ENCODE measurements at regions not wholly inside any gene's neighbourhood (a gene's known extent, or its start where the extent isn't known, plus 50 kb on each side); places are given as distances from the start of the nearest gene placed in this dataset.
"Not testable (repeated sequence)": the region's sequence is repeated elsewhere in the genome, so short reads cannot be mapped to it uniquely, and the experiment has no call there.

DNA sequence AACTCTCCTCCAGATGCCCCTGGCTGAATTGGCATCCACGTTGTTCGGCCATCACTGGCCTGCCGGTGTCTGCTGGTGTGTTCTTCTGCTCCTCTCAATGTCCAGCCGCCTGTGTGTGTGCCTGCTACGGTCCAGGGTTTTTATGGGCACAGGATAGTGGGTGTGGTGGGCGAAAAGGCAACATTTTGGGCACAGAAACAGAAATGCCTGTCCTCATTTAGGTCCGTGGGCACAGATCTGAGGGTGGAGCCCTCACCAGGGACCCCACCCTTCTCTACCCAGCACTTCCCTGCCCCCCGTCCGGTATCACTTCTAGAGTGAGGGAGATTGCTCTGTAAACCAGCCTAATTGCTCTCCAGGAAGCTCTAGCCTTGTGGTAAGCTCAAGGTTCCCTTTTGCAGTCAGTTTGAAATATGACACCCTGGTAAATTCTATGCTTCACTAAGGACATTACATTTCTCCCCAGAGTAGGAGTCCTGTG is 410.1 kb downstream of the MAT2B start:
- H3K27me3 Mint-ChIP-seq, result no peaks in the 10 kb centered on the region
- intact Hi-C loops (cut with micrococcal nuclease), result no loop called here
- DNase-seq, result no peak
- peaks cover 4% of the 10 kb centered on the region for H3K9me3 Mint-ChIP-seq
- H3K4me1 Mint-ChIP-seq (ENCODE audit: low read depth), result no peaks in the 10 kb centered on the region
- no peaks in the 10 kb centered on the region for H3K36me3 Mint-ChIP-seq
- H3K27ac Mint-ChIP-seq, result no peak overlapping the region
- ChIA-PET CTCF (no interaction called here), POLR2A (no interaction called here)
- H3K4me3 Mint-ChIP-seq, result no peak overlapping the region

DNA sequence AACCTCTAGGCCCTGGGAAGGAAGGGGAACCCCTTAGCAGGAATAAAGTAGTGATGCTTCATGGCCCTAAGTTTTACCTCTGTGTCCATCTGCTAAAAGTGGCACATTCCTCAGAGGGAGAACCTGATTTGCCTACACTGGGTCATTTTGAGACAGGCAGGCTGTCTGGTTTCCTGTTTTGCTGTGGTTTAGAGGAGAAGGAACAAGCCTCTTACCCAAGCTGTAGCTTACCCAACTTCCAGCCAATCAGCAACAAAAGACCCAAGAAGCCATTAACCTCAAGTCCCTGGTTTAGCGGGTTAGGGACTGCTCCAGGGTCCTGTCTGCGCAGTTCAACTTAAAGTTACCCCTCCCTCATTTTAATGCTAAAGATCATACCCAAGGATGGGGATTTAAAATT is 411.0 kb downstream of the MAT2B start:
- Mint-ChIP-seq H3K4me1 (ENCODE audit: low read depth) (no peaks in the 10 kb centered on the region), H3K4me3 (no peak overlapping the region), H3K27ac (no peak overlapping the region), H3K9me3 (peaks cover 7% of the 10 kb centered on the region), H3K27me3 (no peaks in the 10 kb centered on the region), H3K36me3 (no peaks in the 10 kb centered on the region)
- intact Hi-C loops (cut with micrococcal nuclease), result no loop called here
- ChIA-PET POLR2A (no interaction called here), CTCF (no interaction called here)
- DNase-seq, result no peak

DNA sequence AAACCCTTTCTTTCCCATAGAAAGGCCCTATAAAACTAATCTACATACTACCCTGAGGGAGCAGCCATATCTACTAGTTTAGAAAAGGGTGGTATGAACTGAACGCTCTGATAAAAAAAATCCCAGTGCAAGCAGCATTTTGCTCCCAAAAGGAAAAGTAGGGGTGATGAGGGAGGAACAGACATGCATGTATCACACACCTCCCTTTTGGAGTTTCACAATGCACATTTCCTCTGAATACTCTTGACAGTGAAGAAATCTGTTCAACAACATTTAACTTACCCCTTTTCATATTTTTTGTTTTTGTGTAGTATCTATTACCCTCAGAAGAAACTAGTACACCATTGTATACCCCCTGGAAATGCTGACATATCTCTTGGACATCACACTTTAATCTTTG is 411.4 kb downstream of the MAT2B start:
- Mint-ChIP-seq H3K9me3 (peaks cover 7% of the 10 kb centered on the region), H3K4me1 (ENCODE audit: low read depth) (no peaks in the 10 kb centered on the region), H3K36me3 (no peaks in the 10 kb centered on the region), H3K4me3 (no peak overlapping the region), H3K27ac (no peak overlapping the region), H3K27me3 (no peaks in the 10 kb centered on the region)
- POLR2A ChIA-PET, result no interaction called here
- CTCF ChIA-PET, result no interaction called here
- intact Hi-C loops (cut with micrococcal nuclease), result no loop called here
- no peak for DNase-seq

DNA sequence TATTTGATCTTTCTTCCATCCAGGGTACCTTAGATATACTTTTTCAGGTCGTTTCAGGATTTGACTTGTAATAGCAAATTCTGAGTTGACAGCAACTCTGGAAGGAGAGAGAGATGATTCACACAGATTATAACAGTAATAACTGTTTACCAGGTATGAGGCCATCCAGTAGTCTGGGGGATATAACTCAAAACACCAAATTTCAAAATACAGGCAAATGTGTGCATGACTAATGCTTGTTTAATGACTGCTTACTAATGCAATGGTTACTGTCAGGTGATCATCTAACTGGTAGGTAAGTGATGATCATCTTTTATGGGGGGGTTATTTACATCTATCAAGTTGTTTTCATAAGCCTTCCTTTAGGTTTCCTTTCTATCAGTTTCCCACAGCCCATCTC is 412.3 kb downstream of the MAT2B start:
- ChIA-PET POLR2A (no interaction called here), CTCF (no interaction called here)
- H3K36me3 Mint-ChIP-seq, result no peaks in the 10 kb centered on the region
- DNase-seq, result no peak
- no peaks in the 10 kb centered on the region for H3K4me1 Mint-ChIP-seq (ENCODE audit: low read depth)
- no peak overlapping the region for H3K4me3 Mint-ChIP-seq
- H3K27me3 Mint-ChIP-seq, result no peaks in the 10 kb centered on the region
- H3K27ac Mint-ChIP-seq, result no peak overlapping the region
- peaks cover 7% of the 10 kb centered on the region for H3K9me3 Mint-ChIP-seq
- intact Hi-C loops (cut with micrococcal nuclease), result no loop called here

DNA sequence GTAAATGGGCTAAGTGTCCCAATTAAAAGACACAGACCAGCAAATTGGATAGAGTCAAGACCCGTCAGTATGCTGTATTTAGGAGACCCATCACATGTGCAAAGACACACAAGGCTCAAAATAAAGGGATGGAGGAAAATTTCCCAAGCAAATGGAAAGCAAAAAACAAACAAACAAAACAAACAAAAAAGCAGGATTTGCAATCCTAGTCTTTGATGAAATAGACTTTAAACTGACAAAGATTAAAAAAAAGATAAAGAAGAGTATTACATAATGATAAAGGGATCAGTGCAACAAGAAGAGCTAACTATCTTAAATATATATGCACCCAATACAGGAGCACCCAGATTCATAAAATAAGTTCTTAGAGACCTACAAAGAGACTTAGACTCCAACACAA is 429.6 kb downstream of the MAT2B start:
- intact Hi-C loops (cut with micrococcal nuclease); H3K27me3 Mint-ChIP-seq; H3K4me1 Mint-ChIP-seq (ENCODE audit: low read depth); H3K4me3 Mint-ChIP-seq; POLR2A ChIA-PET; H3K9me3 Mint-ChIP-seq; DNase-seq; H3K36me3 Mint-ChIP-seq; CTCF ChIA-PET; H3K27ac Mint-ChIP-seq: not testable (repeated sequence)

DNA sequence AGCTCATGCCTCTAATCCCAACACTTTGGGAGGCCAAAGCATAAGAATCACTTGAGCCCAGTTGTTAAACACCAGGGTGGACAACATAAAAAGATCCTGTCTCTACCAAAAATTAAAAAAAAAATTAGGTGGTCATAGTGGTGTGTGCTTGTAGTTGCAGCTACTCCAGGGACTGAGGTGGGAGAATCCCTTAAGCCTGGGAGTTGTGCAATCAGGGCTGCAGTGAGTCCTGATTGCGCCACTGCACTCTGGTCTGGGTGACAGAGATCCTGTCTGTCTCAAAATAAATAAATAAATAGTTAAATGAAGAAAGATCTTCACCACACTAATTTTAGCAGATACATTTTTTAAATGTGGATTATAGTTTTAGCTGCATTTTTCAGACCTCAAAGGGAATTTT is 433.2 kb downstream of the MAT2B start:
- no peak overlapping the region for H3K27ac Mint-ChIP-seq
- H3K4me1 Mint-ChIP-seq (ENCODE audit: low read depth), result no peaks in the 10 kb centered on the region
- POLR2A ChIA-PET, result no interaction called here
- CTCF ChIA-PET, result no interaction called here
- no peaks in the 10 kb centered on the region for H3K36me3 Mint-ChIP-seq
- peaks cover 4% of the 10 kb centered on the region for H3K9me3 Mint-ChIP-seq
- no peak for DNase-seq
- no peak overlapping the region for H3K4me3 Mint-ChIP-seq
- no peaks in the 10 kb centered on the region for H3K27me3 Mint-ChIP-seq
- intact Hi-C loops (cut with micrococcal nuclease), result no loop called here

DNA sequence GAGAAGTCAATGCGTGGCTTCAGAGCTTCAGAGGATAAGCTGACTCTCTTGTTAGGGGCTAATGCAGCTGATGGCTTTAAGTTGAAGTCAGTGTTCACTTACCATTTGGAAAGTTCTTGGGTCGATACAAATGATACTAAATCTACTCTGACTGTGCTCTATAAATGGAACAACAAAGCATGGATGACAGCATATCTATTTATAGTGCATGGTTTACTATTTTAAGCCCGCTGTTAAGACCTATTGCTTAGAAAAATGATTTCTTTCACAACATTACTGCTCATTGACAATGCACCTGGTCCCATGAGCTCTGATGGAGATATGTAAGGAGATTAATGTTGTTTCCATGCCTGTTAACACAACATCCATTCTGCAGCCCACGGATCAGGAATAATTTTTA is 435.7 kb downstream of the MAT2B start:
- no peaks in the 10 kb centered on the region for H3K36me3 Mint-ChIP-seq
- H3K27me3 Mint-ChIP-seq, result no peaks in the 10 kb centered on the region
- intact Hi-C loops (cut with micrococcal nuclease), result no loop called here
- POLR2A ChIA-PET, result no interaction called here
- no peak for DNase-seq
- no peaks in the 10 kb centered on the region for H3K4me1 Mint-ChIP-seq (ENCODE audit: low read depth)
- CTCF ChIA-PET, result no interaction called here
- H3K27ac Mint-ChIP-seq, result no peak overlapping the region
- H3K9me3 Mint-ChIP-seq, result no peaks in the 10 kb centered on the region
- no peak overlapping the region for H3K4me3 Mint-ChIP-seq

DNA sequence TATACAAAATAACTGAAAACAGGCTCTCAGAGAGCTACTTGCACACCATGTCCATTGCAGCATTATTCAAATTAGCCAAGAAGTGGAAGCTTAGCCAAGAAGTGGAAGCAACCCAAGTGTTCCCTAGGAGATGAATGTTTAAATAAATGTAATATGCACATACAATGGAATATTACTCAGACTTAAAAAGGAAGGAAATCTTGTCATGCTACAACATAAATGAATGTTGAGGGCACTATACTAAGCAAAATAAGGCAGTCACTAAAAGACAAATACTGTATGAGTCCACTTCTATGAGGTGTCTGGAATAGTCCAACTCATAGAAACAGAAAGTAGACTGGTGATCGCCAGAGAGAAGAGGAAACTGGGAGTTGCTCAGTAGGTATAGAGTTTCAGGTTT is 438.1 kb downstream of the MAT2B start:
- no peaks in the 10 kb centered on the region for H3K36me3 Mint-ChIP-seq
- POLR2A ChIA-PET, result no interaction called here
- H3K4me1 Mint-ChIP-seq (ENCODE audit: low read depth), result no peaks in the 10 kb centered on the region
- intact Hi-C loops (cut with micrococcal nuclease), result no loop called here
- DNase-seq, result no peak
- H3K27me3 Mint-ChIP-seq, result no peaks in the 10 kb centered on the region
- no peak overlapping the region for H3K4me3 Mint-ChIP-seq
- no peaks in the 10 kb centered on the region for H3K9me3 Mint-ChIP-seq
- no peak overlapping the region for H3K27ac Mint-ChIP-seq
- CTCF ChIA-PET, result no interaction called here

DNA sequence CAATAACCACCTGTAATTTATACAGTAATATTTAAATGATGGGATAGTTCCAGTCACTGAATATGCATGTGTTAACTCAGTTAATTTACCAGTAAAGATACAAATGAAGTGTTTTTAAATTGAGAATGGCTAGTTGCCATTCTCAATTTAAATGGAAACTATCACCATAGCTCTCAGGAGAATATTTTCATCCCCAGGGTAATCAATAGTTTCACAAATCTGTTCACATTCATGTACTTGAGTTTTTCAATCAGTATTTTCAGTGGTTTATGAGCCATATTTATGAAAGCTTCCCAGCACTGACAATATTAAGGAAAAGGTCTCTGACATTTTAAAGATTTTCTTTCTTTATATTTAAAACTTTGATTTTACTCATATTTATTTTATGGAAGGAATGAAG is 439.3 kb downstream of the MAT2B start:
- H3K36me3 Mint-ChIP-seq, result no peaks in the 10 kb centered on the region
- no peak overlapping the region for H3K4me3 Mint-ChIP-seq
- no peak for DNase-seq
- no peaks in the 10 kb centered on the region for H3K27me3 Mint-ChIP-seq
- no peaks in the 10 kb centered on the region for H3K9me3 Mint-ChIP-seq
- ChIA-PET CTCF (no interaction called here), POLR2A (no interaction called here)
- intact Hi-C loops (cut with micrococcal nuclease), result no loop called here
- no peaks in the 10 kb centered on the region for H3K4me1 Mint-ChIP-seq (ENCODE audit: low read depth)
- no peak overlapping the region for H3K27ac Mint-ChIP-seq

DNA sequence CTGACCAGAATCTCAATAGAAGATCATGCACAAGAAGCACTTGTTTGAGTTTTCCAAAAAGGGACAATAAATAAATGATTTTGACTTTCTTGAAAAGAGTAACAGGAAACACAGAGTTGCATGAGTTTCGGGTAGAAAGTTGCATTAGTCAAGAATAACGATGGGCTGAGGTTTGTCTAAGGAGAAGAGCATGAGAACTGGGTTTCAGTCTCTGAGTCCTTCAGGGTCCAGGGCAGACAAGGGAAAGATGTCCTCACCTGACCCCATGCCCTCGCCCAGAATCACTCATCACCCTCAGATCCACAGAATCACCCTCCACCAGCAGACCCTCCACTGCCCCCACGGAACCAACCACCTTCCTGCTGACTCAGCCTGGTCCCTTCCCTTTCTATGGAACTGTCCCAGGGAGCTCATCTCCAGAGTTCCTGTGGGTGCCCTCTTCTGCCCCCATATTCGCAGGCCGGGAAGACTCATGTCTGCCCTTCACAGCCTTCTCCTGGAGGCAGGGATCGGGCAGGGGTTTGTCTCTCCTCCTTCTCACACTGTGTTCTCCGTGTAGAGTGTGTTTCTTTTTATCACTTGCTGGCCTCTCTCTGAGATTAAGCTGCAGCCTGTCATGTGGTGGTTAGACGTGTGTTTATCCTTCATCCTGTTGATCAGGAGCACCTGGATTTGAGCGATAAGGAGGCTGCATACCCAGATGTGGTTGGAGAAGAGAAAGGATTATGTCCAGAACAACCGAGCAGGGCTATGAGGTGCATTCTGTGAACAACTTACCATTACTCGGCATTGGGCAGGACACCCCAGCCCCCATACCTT is 442.6 kb downstream of the MAT2B start:
- Mint-ChIP-seq H3K9me3 (peaks cover 2% of the 10 kb centered on the region), H3K4me1 (ENCODE audit: low read depth) (no peaks in the 10 kb centered on the region), H3K27me3 (no peaks in the 10 kb centered on the region), H3K4me3 (no peak overlapping the region), H3K27ac (no peak overlapping the region), H3K36me3 (no peaks in the 10 kb centered on the region)
- CTCF ChIA-PET, result no interaction called here
- DNase-seq, result no peak
- POLR2A ChIA-PET, result no interaction called here
- intact Hi-C loops (cut with micrococcal nuclease), result no loop called here

DNA sequence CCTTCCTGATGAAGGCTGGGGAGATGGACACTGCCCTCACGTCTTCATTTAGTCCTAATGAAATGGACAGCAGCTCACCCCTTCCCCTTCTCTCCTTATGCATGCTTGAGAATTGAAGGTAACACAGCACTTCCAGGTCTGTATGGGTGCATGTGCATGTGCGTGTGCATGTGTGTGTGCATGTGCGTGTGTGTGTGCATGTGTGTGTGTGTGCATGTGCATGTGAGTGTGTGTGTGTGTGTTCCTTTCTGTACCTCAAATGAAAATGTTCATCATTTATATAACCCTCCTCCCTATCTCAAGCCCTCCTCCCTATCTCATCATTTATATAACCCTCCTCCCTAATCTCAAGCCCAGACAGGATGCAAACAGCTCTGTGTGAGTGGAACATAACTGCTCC is 444.8 kb downstream of the MAT2B start:
- intact Hi-C loops (cut with micrococcal nuclease), result no loop called here
- peaks cover 2% of the 10 kb centered on the region for H3K9me3 Mint-ChIP-seq
- ChIA-PET CTCF (no interaction called here), POLR2A (no interaction called here)
- H3K4me3 Mint-ChIP-seq, result no peak overlapping the region
- H3K27me3 Mint-ChIP-seq, result no peaks in the 10 kb centered on the region
- no peak for DNase-seq
- no peak overlapping the region for H3K27ac Mint-ChIP-seq
- no peaks in the 10 kb centered on the region for H3K4me1 Mint-ChIP-seq (ENCODE audit: low read depth)
- H3K36me3 Mint-ChIP-seq, result no peaks in the 10 kb centered on the region

DNA sequence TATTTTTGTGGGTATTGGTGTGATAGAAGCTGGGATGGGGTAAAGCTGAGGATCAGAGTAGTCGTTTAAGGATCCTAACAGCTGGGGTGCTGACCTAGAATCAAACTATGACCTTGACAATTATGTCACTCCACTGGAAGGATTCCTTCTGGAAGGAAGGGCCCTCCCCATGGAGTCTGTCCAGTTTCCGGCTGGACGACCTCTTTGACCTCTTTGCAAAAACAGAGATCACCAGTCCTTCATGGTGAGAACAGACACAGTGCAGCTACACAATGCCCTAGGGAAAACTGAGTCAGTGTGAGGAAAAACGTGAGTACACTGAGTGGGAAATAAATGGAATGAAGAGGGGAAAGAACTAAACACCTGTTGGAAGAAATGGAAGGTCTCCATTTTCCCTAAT is 445.6 kb downstream of the MAT2B start:
- POLR2A ChIA-PET, result no interaction called here
- intact Hi-C loops (cut with micrococcal nuclease), result no loop called here
- H3K36me3 Mint-ChIP-seq, result no peaks in the 10 kb centered on the region

DNA sequence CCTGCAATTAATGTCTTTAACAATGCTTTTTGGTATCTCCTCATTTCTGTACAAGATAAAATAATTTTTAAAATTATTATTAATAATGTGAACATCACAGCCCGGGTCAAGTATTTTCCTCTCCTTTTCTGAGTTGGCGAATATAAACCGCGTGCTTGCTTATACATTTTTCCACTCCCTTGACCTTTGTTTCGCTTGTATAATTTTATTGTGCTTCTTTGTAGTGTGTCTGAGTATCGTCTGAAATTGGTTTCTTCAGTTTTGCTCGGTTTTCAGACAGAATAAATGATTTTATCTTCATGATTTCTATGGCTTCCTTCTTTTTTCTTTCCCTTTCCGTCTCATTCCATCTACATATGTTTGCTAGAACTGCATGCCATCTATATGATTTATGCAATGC is 448.5 kb downstream of the MAT2B start:
- Mint-ChIP-seq H3K27me3 (no peaks in the 10 kb centered on the region), H3K4me1 (ENCODE audit: low read depth) (no peaks in the 10 kb centered on the region), H3K4me3 (no peak overlapping the region), H3K9me3 (peaks cover 2% of the 10 kb centered on the region), H3K27ac (no peak overlapping the region), H3K36me3 (no peaks in the 10 kb centered on the region)
- CTCF ChIA-PET, result no interaction called here
- intact Hi-C loops (cut with micrococcal nuclease), result no loop called here
- no peak for DNase-seq
- POLR2A ChIA-PET, result no interaction called here

More for the DNA sequence above, 445.6 kb downstream of the MAT2B start:
- H3K27ac Mint-ChIP-seq, result no peak overlapping the region
- CTCF ChIA-PET, result no interaction called here
- H3K4me1 Mint-ChIP-seq (ENCODE audit: low read depth), result no peaks in the 10 kb centered on the region
- no peaks in the 10 kb centered on the region for H3K27me3 Mint-ChIP-seq
- peaks cover 2% of the 10 kb centered on the region for H3K9me3 Mint-ChIP-seq
- no peak for DNase-seq
- no peak overlapping the region for H3K4me3 Mint-ChIP-seq
